Activated T-cell treated with anti-CD3 and anti-CD28 coated beads, Interleukin-2, amount 50 U/mL, for 72 hours (primary cell): ENCODE measurements at regions not wholly inside any gene's neighbourhood (a gene's known extent, or its start where the extent isn't known, plus 50 kb on each side); places are given as distances from the start of the nearest gene placed in this dataset.

Source experiments
- ATAC-seq, 2 donors: fragments of 150-1000 bp; cut with Tn5 transposase; replicated peaks in 1 of 2; 2 replicates each; pipeline ENCODE4 v1.10.0; 2021; ENCODE audit warnings: moderate library complexity in 2 of 2, mild to moderate bottlenecking in 1 of 2
- DNase-seq, 2 donors: peaks; one replicate each; pipeline ENCODE4 v3.0.0; 2021 to 2022; ENCODE audit warnings: mixed read lengths in 1 of 2
- H3K27ac Mint-ChIP-seq: one replicate; pipeline ENCODE4 v1.8.0; 2022; ENCODE audit warnings: mild to moderate bottlenecking, moderate library complexity, mixed read lengths
- H3K27me3 Mint-ChIP-seq: one replicate; pipeline ENCODE4 v1.8.0; 2022; ENCODE audit warnings: low read depth, mixed read lengths
- H3K36me3 Mint-ChIP-seq, 2 donors: one replicate each; pipeline ENCODE4 v1.8.0; 2022; ENCODE audit warnings: mixed read lengths in 2 of 2, mild to moderate bottlenecking in 1 of 2; ENCODE audit not compliant: insufficient read depth in 2 of 2
- H3K4me1 Mint-ChIP-seq: one replicate; pipeline ENCODE4 v1.8.0; 2022; ENCODE audit warnings: low read depth, mixed read lengths
- H3K4me3 Mint-ChIP-seq, 2 donors: one replicate each; pipeline ENCODE4 v1.8.0; 2022; ENCODE audit warnings: mild to moderate bottlenecking in 2 of 2, mixed read lengths in 2 of 2, moderate library complexity in 2 of 2
- H3K9me3 Mint-ChIP-seq, 2 donors: one replicate each; pipeline ENCODE4 v1.8.0; 2022; ENCODE audit warnings: mixed read lengths in 2 of 2

DNA sequence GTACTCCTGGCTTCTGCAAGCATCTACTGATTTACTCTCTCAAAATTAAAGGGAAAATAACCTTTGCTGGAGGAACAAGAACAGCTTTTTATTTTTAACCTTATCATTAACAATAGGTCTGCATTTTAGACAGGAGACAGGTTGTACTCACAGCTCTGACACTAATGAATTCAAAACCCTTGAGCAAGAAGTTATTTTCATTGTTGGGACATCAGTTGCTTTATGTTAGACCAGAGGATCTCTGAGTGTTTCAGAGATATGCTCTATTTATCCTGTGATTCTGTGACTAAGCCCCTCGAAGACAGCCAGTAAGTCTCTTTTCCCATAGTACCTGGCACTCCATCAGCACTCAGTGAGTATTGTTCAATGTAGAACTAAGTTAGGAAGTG, 190.2 kb upstream of the PCSK5 start:
- no peak for ATAC-seq
- no peaks in the 10 kb centered on the region for H3K36me3 Mint-ChIP-seq
- no peaks in the 10 kb centered on the region for H3K9me3 Mint-ChIP-seq

DNA sequence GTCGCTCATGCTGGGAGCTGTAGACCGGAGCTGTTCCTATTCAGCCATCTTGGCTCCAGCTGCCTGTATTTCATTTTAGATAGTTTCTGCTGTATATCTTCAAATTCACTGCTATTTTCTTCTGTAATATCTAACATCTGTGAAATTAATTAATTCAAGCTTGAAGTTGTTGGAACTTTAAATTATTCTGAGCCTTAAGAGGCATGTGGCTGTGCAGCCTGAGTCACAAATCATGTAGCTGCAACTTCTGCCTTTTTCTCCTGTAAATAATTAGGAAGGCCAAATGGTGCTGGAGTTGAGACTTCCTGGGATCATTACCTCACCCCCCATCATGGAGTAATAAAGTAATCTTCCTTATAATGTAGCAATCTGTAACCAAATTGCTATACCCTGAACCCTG, 183.3 kb upstream of the PCSK5 start:
- Mint-ChIP-seq H3K36me3 (no peaks in the 10 kb centered on the region), H3K27me3 (no peaks in the 10 kb centered on the region)

More for the DNA sequence above, 190.2 kb upstream of the PCSK5 start:
- no peak for DNase-seq
- Mint-ChIP-seq H3K4me3 (no peak overlapping the region), H3K27ac (no peak overlapping the region), H3K4me1 (no peaks in the 10 kb centered on the region), H3K27me3 (no peaks in the 10 kb centered on the region)

DNA sequence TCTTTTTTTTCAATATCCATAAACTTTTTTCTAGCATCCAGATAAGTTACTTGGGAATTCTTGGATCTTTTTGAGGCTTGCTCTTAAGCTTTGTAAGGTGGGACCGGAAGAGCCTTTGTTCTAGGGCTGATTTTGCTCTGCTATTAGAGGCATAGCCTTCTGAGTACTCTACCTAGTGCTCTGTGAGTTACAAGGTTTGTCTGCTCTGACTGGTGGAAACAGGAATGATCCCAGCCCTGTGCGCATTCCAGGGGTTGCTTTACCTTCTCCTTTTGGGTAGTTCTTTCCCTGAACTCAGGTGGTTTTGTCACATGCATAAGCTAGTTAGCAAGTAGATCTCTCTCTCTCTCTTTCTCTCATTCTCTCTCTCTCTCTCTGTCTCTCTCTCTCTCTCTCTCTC, 180.8 kb upstream of the PCSK5 start:
- Mint-ChIP-seq H3K9me3 (peaks cover 0 to 3% of the 10 kb centered on the region in 2 donors), H3K4me1 (no peaks in the 10 kb centered on the region)
- ATAC-seq, result no peak

More for the DNA sequence above, 183.3 kb upstream of the PCSK5 start:
- H3K9me3 Mint-ChIP-seq, result peaks cover 0 to 3% of the 10 kb centered on the region in 2 donors
- no peaks in the 10 kb centered on the region for H3K4me1 Mint-ChIP-seq
- H3K27ac Mint-ChIP-seq, result no peak overlapping the region
- DNase-seq (no peak), ATAC-seq (no peak)
- no peak overlapping the region for H3K4me3 Mint-ChIP-seq

GRCh38 chr9:75712700-75713099, 177.8 kb upstream of the PCSK5 start:
- ATAC-seq (no peak), DNase-seq (no peak)
- Mint-ChIP-seq H3K4me1 (no peaks in the 10 kb centered on the region), H3K27ac (no peak overlapping the region), H3K36me3 (no peaks in the 10 kb centered on the region), H3K4me3 (no peak overlapping the region), H3K27me3 (no peaks in the 10 kb centered on the region), H3K9me3 (no peaks in the 10 kb centered on the region)

More for the DNA sequence above, 180.8 kb upstream of the PCSK5 start:
- H3K27me3 Mint-ChIP-seq, result no peaks in the 10 kb centered on the region
- H3K27ac Mint-ChIP-seq, result no peak overlapping the region
- no peak overlapping the region for H3K4me3 Mint-ChIP-seq
- no peak for DNase-seq
- no peaks in the 10 kb centered on the region for H3K36me3 Mint-ChIP-seq

- Mint-ChIP-seq H3K27ac (no peak overlapping the region), H3K27me3 (no peaks in the 10 kb centered on the region), H3K36me3 (no peaks in the 10 kb centered on the region), H3K9me3 (no peaks in the 10 kb centered on the region), H3K4me1 (no peaks in the 10 kb centered on the region), H3K4me3 (no peak overlapping the region)
- DNase-seq (no peak), ATAC-seq (no peak)
These were observed 177.1 kb upstream of the PCSK5 start for GRCh38 chr9:75713335-75713734.

- no peaks in the 10 kb centered on the region for H3K36me3 Mint-ChIP-seq
- no peak overlapping the region for H3K4me3 Mint-ChIP-seq
- no peaks in the 10 kb centered on the region for H3K9me3 Mint-ChIP-seq
- DNase-seq, result no peak
- no peaks in the 10 kb centered on the region for H3K4me1 Mint-ChIP-seq
- ATAC-seq, result no peak
- H3K27me3 Mint-ChIP-seq, result peaks cover 7% of the 10 kb centered on the region
- no peak overlapping the region for H3K27ac Mint-ChIP-seq
These were observed 175.1 kb upstream of the PCSK5 start for GRCh38 chr9:75715360-75715759.

DNA sequence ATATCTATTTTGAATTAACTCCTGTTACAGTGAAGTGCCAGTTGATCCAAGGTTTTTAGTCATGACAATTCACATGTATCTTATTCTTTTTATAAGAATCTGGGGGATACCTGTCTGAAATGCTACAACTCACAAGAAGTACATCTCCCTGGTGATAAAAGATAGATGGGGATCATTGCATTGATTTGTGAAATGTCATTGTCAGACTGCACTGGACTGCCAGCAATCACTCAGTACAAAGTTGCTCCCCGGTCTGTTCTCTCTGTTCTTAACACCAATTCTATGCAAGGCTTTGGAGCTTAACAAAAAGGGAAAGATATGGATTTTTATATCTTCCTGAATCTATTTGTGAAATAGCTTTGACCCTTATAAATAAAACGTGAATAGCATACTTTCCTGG, 171.8 kb upstream of the PCSK5 start:
- no peak overlapping the region for H3K4me3 Mint-ChIP-seq
- no peaks in the 10 kb centered on the region for H3K4me1 Mint-ChIP-seq
- peaks cover 7% of the 10 kb centered on the region for H3K27me3 Mint-ChIP-seq
- no peak for ATAC-seq
- H3K9me3 Mint-ChIP-seq, result no peaks in the 10 kb centered on the region
- H3K27ac Mint-ChIP-seq, result no peak overlapping the region
- H3K36me3 Mint-ChIP-seq, result no peaks in the 10 kb centered on the region
- no peak for DNase-seq

GRCh38 chr9:75728391-75728790, 162.1 kb upstream of the PCSK5 start:
- Mint-ChIP-seq H3K27ac (no peak overlapping the region), H3K4me3 (no peak overlapping the region), H3K27me3 (peaks cover 5% of the 10 kb centered on the region), H3K9me3 (no peaks in the 10 kb centered on the region), H3K4me1 (no peaks in the 10 kb centered on the region), H3K36me3 (no peaks in the 10 kb centered on the region)
- no peak for ATAC-seq
- no peak for DNase-seq

DNA sequence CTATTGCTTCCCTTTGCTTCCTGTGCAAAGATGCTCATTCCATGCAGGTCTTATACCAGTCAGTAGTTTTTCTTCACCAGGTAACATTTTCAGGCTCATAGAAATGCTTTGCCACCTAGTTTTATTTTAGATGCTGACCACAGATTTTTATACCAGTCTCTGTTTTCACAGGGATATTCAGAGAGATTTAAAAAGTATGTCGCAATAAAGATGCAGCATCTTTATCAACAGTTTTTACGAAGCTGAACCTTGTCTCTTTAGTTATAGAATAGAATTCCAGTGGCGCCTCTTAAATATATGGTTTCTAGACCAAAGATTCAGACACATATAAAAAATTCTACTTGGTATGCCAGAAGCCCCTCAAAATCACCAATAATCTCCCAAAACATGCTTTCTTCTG, 155.7 kb upstream of the PCSK5 start:
- H3K4me1 Mint-ChIP-seq, result no peaks in the 10 kb centered on the region
- no peak for ATAC-seq
- H3K27ac Mint-ChIP-seq, result no peak overlapping the region

GRCh38 chr9:75739884-75740611, 150.4 kb upstream of the PCSK5 start:
- ATAC-seq (no peak), DNase-seq (no peak)
- no peaks in the 10 kb centered on the region for H3K4me1 Mint-ChIP-seq
- H3K27me3 Mint-ChIP-seq, result peaks cover 24% of the 10 kb centered on the region
- peaks cover 0 to 2% of the 10 kb centered on the region in 2 donors for H3K9me3 Mint-ChIP-seq
- H3K4me3 Mint-ChIP-seq, result no peak overlapping the region
- H3K27ac Mint-ChIP-seq, result no peak overlapping the region
- no peaks in the 10 kb centered on the region for H3K36me3 Mint-ChIP-seq

More for the DNA sequence above, 155.7 kb upstream of the PCSK5 start:
- Mint-ChIP-seq H3K36me3 (no peaks in the 10 kb centered on the region), H3K4me3 (no peak overlapping the region), H3K9me3 (no peaks in the 10 kb centered on the region), H3K27me3 (peaks cover 19% of the 10 kb centered on the region)
- DNase-seq, result no peak

DNA sequence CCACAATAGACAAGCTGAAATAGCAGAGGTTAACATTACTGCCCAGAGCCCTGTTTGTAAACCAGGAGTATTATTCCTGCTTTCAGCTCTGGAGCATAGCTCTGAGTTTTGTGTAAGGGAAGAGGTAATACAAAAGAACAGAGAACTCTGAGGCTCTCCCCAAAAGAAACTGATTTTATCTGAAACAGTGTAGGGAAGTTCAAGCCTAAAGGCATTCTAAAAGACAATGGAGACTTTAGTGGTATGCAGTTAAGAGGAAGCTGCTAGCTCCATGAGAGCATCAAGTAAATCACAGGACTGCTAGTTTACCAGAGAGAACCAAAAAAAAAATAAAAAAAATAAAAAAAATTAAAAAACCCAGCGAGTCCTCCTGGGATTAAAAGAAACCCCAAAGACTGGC, 146.6 kb upstream of the PCSK5 start:
- no peaks in the 10 kb centered on the region for H3K36me3 Mint-ChIP-seq
- DNase-seq, result no peak
- peaks cover 0 to 2% of the 10 kb centered on the region in 2 donors for H3K9me3 Mint-ChIP-seq
- H3K4me1 Mint-ChIP-seq, result no peaks in the 10 kb centered on the region
- no peak overlapping the region for H3K27ac Mint-ChIP-seq
- ATAC-seq, result no peak
- no peak overlapping the region for H3K4me3 Mint-ChIP-seq
- H3K27me3 Mint-ChIP-seq, result peaks cover 16% of the 10 kb centered on the region

DNA sequence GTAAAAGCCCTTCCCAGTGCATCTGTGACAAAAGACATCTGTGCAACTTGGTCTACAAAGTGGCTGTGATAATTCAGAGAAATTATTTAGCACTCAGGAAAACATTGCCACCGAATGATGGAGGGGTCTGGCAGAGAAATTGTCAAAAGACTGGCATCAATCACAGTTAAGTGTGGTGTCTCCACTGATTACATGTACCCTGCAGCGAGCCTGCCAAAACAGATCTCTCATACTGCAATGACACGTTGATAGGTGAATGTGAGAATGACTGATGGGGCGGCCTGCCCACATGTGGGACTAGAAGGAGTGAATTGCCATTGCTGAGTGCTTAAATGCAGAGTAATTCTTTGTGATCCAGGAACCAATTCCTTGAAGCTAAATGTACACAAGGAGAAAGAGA, 136.4 kb upstream of the PCSK5 start:
- no peaks in the 10 kb centered on the region for H3K36me3 Mint-ChIP-seq
- H3K4me1 Mint-ChIP-seq, result no peaks in the 10 kb centered on the region
- H3K27ac Mint-ChIP-seq, result no peak overlapping the region
- ATAC-seq (no peak), DNase-seq (no peak)
- H3K4me3 Mint-ChIP-seq, result no peak overlapping the region
- peaks cover 0 to 5% of the 10 kb centered on the region in 2 donors for H3K9me3 Mint-ChIP-seq
- H3K27me3 Mint-ChIP-seq, result no peaks in the 10 kb centered on the region

DNA sequence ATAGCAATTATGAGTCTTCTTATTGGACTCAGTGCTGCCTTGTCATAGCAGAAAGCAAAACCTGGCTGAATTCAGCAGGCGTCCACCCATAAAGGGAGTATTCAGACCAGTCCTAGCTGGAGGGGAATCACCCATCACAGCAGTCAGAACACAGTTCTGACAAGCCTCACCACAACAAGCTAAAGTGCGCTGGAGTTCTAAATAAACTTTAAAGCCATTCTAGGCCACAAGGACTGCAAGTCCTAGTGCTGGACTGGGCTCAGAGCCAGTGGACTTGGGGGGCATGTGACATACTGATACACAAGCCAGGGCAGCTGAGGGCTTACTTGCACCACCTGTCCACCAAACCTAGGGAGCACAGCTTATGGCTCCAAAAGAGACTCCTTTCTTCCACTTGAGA, 115.3 kb upstream of the PCSK5 start:
- Mint-ChIP-seq H3K4me3 (no peak overlapping the region), H3K27ac (no peak overlapping the region)
- DNase-seq, result no peak

More for the DNA sequence above, 115.3 kb upstream of the PCSK5 start:
- Mint-ChIP-seq H3K9me3 (peaks cover 0 to 2% of the 10 kb centered on the region in 2 donors), H3K4me1 (no peaks in the 10 kb centered on the region), H3K36me3 (no peaks in the 10 kb centered on the region), H3K27me3 (no peaks in the 10 kb centered on the region)
- no peak for ATAC-seq
